OCI-LY1 (cell line): ENCODE measurements at regions not wholly inside any gene's neighbourhood (a gene's known extent, or its start where the extent isn't known, plus 50 kb on each side); places are given as distances from the start of the nearest gene placed in this dataset.

Source experiments
- H2AFZ ChIP-seq: fragments of 200-600 bp; sonication (generic), shearing (Covaris generic); 2 replicates; pipeline ENCODE4 v1.6.0; 2014; ENCODE audit warnings: antibody characterized with exemption, mild to moderate bottlenecking, low read length
- H3F3A ChIP-seq: fragments of 200-600 bp; sonication (generic), shearing (Covaris generic); 2 replicates; pipeline ENCODE4 v1.6.0; 2014; ENCODE audit warnings: mild to moderate bottlenecking, antibody characterized with exemption, low read length, moderate library complexity; ENCODE audit not compliant: insufficient read depth
- H3K27ac ChIP-seq: fragments of 200-600 bp; sonication (generic); 2 replicates; pipeline ENCODE4 v1.5.1; 2014; ENCODE audit warnings: low read length, mixed run types, mild to moderate bottlenecking, low read depth; ENCODE audit not compliant: poor library complexity, severe bottlenecking
- H3K27me3 ChIP-seq: fragments of 200-600 bp; sonication (generic); 2 replicates; pipeline ENCODE4 v1.6.0; 2014; ENCODE audit warnings: antibody characterized with exemption, mild to moderate bottlenecking, low read length, moderate library complexity; ENCODE audit not compliant: insufficient read depth
- H3K36me3 ChIP-seq: fragments of 200-600 bp; sonication (generic); 2 replicates; pipeline ENCODE4 v1.6.1; 2014; ENCODE audit warnings: mild to moderate bottlenecking, antibody characterized with exemption, low read length, moderate library complexity, mixed read lengths; ENCODE audit not compliant: insufficient read depth
- H3K4me1 ChIP-seq: fragments of 200-600 bp; sonication (generic); 2 replicates; pipeline ENCODE4 v1.5.1; 2014; ENCODE audit warnings: mild to moderate bottlenecking, low read length, moderate library complexity; ENCODE audit not compliant: insufficient read depth, severe bottlenecking
- H3K4me2 ChIP-seq: fragments of 200-600 bp; sonication (generic), shearing (Covaris generic); 2 replicates; pipeline ENCODE4 v1.6.1; 2014; ENCODE audit warnings: low read length
- H3K4me3 ChIP-seq: fragments of 200-600 bp; sonication (generic); 2 replicates; pipeline ENCODE4 v1.5.1; 2014; ENCODE audit warnings: low read length, low read depth, mild to moderate bottlenecking, mixed read lengths; ENCODE audit not compliant: poor library complexity, severe bottlenecking
- H3K79me2 ChIP-seq: fragments of 200-600 bp; shearing (Covaris generic); 2 replicates; pipeline ENCODE4 v1.6.1; 2016; ENCODE audit warnings: mixed run types, low read length, mixed read lengths; ENCODE audit not compliant: insufficient read depth
- H3K9ac ChIP-seq: fragments of 200-600 bp; sonication (generic), shearing (Covaris generic); 2 replicates; pipeline ENCODE4 v1.6.1; 2014; ENCODE audit warnings: mild to moderate bottlenecking, low read length, mixed read lengths
- H3K9me2 ChIP-seq: fragments of 200-600 bp; sonication (generic), shearing (Covaris generic); 2 replicates; pipeline ENCODE4 v1.6.1; 2014; ENCODE audit warnings: low read depth, mild to moderate bottlenecking, low read length, mixed read lengths
- H3K9me3 ChIP-seq: fragments of 200-600 bp; shearing (Covaris generic); 2 replicates; pipeline ENCODE4 v1.6.1; 2014; ENCODE audit warnings: low read length, mixed read lengths
- H4K20me1 ChIP-seq: fragments of 200-600 bp; sonication (generic), shearing (Covaris generic); 2 replicates; pipeline ENCODE4 v1.6.0; 2016; ENCODE audit warnings: mild to moderate bottlenecking, low read length; ENCODE audit not compliant: insufficient read depth
- CTCF ChIP-seq: fragments of 200-600 bp; sonication (generic), shearing (Covaris generic); IDR thresholded peaks from 2 replicates; pipeline ENCODE4 v1.5.1; 2017; ENCODE audit warnings: mild to moderate bottlenecking, antibody characterized with exemption, low read length, moderate library complexity, mixed read lengths
- EZH2 ChIP-seq: fragments of 200-600 bp; sonication (generic), shearing (Covaris generic); IDR thresholded peaks from 2 replicates; pipeline ENCODE4 v1.8.0; 2017; ENCODE audit warnings: borderline replicate concordance, mixed run types, mild to moderate bottlenecking, antibody characterized with exemption, low read length, moderate library complexity, mixed read lengths

- H3K4me2 ChIP-seq, result no peak overlapping the region
These were observed 68.8 kb downstream of the YIPF5 start for GRCh38 chr5:144101616-144102015.

GRCh38 chr5:144102361-144102760 is 68.1 kb downstream of the YIPF5 start:
- Histone ChIP-seq H3K4me3 (no peak overlapping the region), H3K4me1 (no peaks in the 10 kb centered on the region), H3K79me2 (no peaks in the 10 kb centered on the region), H3K36me3 (no peaks in the 10 kb centered on the region), H3K27me3 (no peaks in the 10 kb centered on the region), H3F3A (no peaks in the 10 kb centered on the region), H2AFZ (no peak overlapping the region), H3K9me2 (no peaks in the 10 kb centered on the region), H3K27ac (no peak overlapping the region), H3K9me3 (no peaks in the 10 kb centered on the region), H4K20me1 (no peaks in the 10 kb centered on the region), H3K4me2 (no peak overlapping the region), H3K9ac (no peak overlapping the region)
- TF ChIP-seq CTCF (no peak), EZH2 (no peak)

More at GRCh38 chr5:144101616-144102015, 68.8 kb downstream of the YIPF5 start:
- Histone ChIP-seq H3K4me3 (no peak overlapping the region), H3K9ac (no peak overlapping the region), H3K79me2 (no peaks in the 10 kb centered on the region), H4K20me1 (no peaks in the 10 kb centered on the region), H3K4me1 (no peaks in the 10 kb centered on the region), H3K27me3 (no peaks in the 10 kb centered on the region), H3K36me3 (no peaks in the 10 kb centered on the region), H3K9me2 (no peaks in the 10 kb centered on the region), H3K27ac (no peak overlapping the region), H3F3A (no peaks in the 10 kb centered on the region), H3K9me3 (no peaks in the 10 kb centered on the region), H2AFZ (no peak overlapping the region)
- TF ChIP-seq CTCF, result no peak
- no peak for TF ChIP-seq EZH2

DNA sequence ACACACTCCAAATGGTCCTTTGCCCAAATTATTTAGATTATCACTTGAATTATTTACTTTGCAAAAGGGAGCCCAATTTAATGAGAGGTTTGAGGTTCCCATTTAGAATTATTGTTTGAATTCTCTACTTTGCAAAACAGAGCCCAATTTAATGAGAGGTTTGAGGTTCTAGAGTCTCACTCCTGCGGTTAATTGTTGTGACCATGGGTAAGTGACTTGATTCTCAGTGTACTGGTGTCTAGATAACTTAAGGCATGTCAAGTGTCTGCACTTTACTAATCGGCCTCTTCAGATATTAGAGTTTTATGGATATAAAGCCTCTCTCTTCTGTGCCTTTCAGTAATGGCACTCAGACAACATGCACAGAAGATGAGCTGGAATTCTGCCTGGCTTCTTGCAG is 67.5 kb downstream of the YIPF5 start:
- H3K9ac ChIP-seq, result no peak overlapping the region
- H3K9me3 ChIP-seq, result no peaks in the 10 kb centered on the region
- H3K36me3 ChIP-seq, result no peaks in the 10 kb centered on the region
- H3K4me2 ChIP-seq, result no peak overlapping the region
- H3F3A ChIP-seq, result no peaks in the 10 kb centered on the region
- H4K20me1 ChIP-seq, result no peaks in the 10 kb centered on the region
- H3K9me2 ChIP-seq, result no peaks in the 10 kb centered on the region
- H3K4me1 ChIP-seq, result no peaks in the 10 kb centered on the region
- no peaks in the 10 kb centered on the region for H3K27me3 ChIP-seq
- H3K4me3 ChIP-seq, result no peak overlapping the region
- no peaks in the 10 kb centered on the region for H3K79me2 ChIP-seq
- TF ChIP-seq CTCF, result no peak
- H2AFZ ChIP-seq, result no peak overlapping the region
- H3K27ac ChIP-seq, result no peak overlapping the region
